A172 (cell line): ENCODE measurements at regions not wholly inside any gene's neighbourhood (a gene's known extent, or its start where the extent isn't known, plus 50 kb on each side); places are given as distances from the start of the nearest gene placed in this dataset.

ENCODE experiments used
- DNase-seq: peaks from one replicate; pipeline ENCODE4 v3.0.0-alpha.2; 2015; ENCODE audit warnings: low spot score

GRCh38 chr13:64455124-64455523 is 2775.0 kb downstream of the PCDH9 start:
- DNase-seq = no peak

- DNase-seq = no peak
These were observed 2776.3 kb downstream of the PCDH9 start for GRCh38 chr13:64453831-64454230.

GRCh38 chr13:64446372-64446771 is 2783.8 kb downstream of the PCDH9 start:
- DNase-seq = no peak

- no peak for DNase-seq
These were observed 2788.4 kb downstream of the PCDH9 start for GRCh38 chr13:64441740-64442139.

- DNase-seq = no peak
These were observed 2792.1 kb downstream of the PCDH9 start for GRCh38 chr13:64438084-64438483.

- DNase-seq = no peak
These were observed 2800.4 kb downstream of the PCDH9 start for GRCh38 chr13:64429691-64430090.

GRCh38 chr13:64428196-64428595 is 2801.9 kb downstream of the PCDH9 start:
- no peak for DNase-seq

- no peak for DNase-seq
These were observed 2806.7 kb downstream of the PCDH9 start for GRCh38 chr13:64423467-64423866.

GRCh38 chr13:64420181-64420580 is 2810.0 kb downstream of the PCDH9 start:
- no peak for DNase-seq

GRCh38 chr13:64417581-64417980 is 2812.6 kb downstream of the PCDH9 start:
- DNase-seq = no peak

GRCh38 chr13:64414381-64414780 is 2815.8 kb downstream of the PCDH9 start:
- no peak for DNase-seq

GRCh38 chr13:64413529-64413928 is 2816.6 kb downstream of the PCDH9 start:
- no peak for DNase-seq

GRCh38 chr13:64410276-64411053 is 2819.7 kb downstream of the PCDH9 start:
- DNase-seq = no peak

GRCh38 chr13:64397701-64398100 is 2832.4 kb downstream of the PCDH9 start:
- DNase-seq = peak; percentile 6

GRCh38 chr13:64377606-64378005 is 2852.5 kb downstream of the PCDH9 start:
- DNase-seq = no peak

GRCh38 chr13:64371461-64371860 is 2858.7 kb downstream of the PCDH9 start:
- DNase-seq = no peak

GRCh38 chr13:64371045-64371444 is 2859.1 kb downstream of the PCDH9 start:
- peak; percentile 72 for DNase-seq

- DNase-seq = no peak
These were observed 2861.0 kb downstream of the PCDH9 start for GRCh38 chr13:64369121-64369520.

- no peak for DNase-seq
These were observed 2867.6 kb downstream of the PCDH9 start for GRCh38 chr13:64362564-64362963.

- no peak for DNase-seq
These were observed 2882.5 kb downstream of the PCDH9 start for GRCh38 chr13:64347664-64348063.

GRCh38 chr13:64339373-64340063 is 2890.6 kb downstream of the PCDH9 start:
- DNase-seq = no peak

GRCh38 chr13:64338671-64339070 is 2891.5 kb downstream of the PCDH9 start:
- DNase-seq = no peak

GRCh38 chr13:64333888-64334287 is 2896.2 kb downstream of the PCDH9 start:
- no peak for DNase-seq
